Neural progenitor cell (in vitro differentiated cells): ENCODE measurements at regions not wholly inside any gene's neighbourhood (a gene's known extent, or its start where the extent isn't known, plus 50 kb on each side); places are given as distances from the start of the nearest gene placed in this dataset.

ENCODE experiments used
- CTCF ChIP-seq: fragments of 200-600 bp; sonication (generic); IDR thresholded peaks from 2 replicates; pipeline ENCODE4 v1.5.1; 2017; ENCODE audit warnings: antibody characterized with exemption, mild to moderate bottlenecking
- EZH2phosphoT487 ChIP-seq: fragments of 200-600 bp; sonication (generic); IDR thresholded peaks from 2 replicates; pipeline ENCODE4 v1.6.1; 2017; ENCODE audit warnings: antibody characterized with exemption

DNA sequence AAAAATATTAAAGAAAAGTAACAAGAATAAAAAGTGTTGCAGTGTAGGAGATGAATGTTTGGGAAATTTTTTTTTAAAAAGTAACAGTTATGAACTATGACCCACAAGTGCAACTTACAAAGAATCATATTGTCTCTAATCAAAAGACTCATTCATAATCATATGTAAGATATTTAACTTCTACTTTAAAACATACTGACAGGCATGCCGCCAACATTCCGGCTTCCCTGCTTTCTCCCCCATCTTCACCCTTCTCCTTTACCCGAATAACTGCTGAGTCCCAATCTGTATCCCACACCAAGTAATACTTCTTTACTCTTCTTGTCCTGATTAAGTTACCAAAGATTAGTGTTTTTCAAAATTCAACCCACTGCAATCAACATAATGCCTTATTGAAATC lies 598.8 kb upstream of the FRG1 start:
- TF ChIP-seq CTCF (no peak), EZH2phosphoT487 (no peak)
